ENCODE measurements at regions not wholly inside any gene's neighbourhood (a gene's known extent, or its start where the extent isn't known, plus 50 kb on each side); places are given as distances from the start of the nearest gene placed in this dataset.

- Histone ChIP-seq H3K36me3 (no peaks in the 10 kb centered on the region), H3K4me1 (no peaks in the 10 kb centered on the region), H4K20me1 (ENCODE audit: low read depth) (no peaks in the 10 kb centered on the region), H3K9me3 (ENCODE audit: low read depth) (no peaks in the 10 kb centered on the region), H3F3A (ENCODE audit: low read depth) (no peaks in the 10 kb centered on the region), H3K27ac (no peak overlapping the region), H3K4me3 (no peak overlapping the region), H2AFZ (replicated peaks) (no peak overlapping the region), H3K4me2 (no peak overlapping the region), H3K27me3 (no peaks in the 10 kb centered on the region), H3K9ac (no peak overlapping the region), H3K79me2 (ENCODE audit: low read depth) (no peaks in the 10 kb centered on the region)
- TF ChIP-seq, protein P1, sequence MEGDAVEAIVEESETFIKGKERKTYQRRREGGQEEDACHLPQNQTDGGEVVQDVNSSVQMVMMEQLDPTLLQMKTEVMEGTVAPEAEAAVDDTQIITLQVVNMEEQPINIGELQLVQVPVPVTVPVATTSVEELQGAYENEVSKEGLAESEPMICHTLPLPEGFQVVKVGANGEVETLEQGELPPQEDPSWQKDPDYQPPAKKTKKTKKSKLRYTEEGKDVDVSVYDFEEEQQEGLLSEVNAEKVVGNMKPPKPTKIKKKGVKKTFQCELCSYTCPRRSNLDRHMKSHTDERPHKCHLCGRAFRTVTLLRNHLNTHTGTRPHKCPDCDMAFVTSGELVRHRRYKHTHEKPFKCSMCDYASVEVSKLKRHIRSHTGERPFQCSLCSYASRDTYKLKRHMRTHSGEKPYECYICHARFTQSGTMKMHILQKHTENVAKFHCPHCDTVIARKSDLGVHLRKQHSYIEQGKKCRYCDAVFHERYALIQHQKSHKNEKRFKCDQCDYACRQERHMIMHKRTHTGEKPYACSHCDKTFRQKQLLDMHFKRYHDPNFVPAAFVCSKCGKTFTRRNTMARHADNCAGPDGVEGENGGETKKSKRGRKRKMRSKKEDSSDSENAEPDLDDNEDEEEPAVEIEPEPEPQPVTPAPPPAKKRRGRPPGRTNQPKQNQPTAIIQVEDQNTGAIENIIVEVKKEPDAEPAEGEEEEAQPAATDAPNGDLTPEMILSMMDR (IDR thresholded peaks at IDR 0.05), result no peak
- TF ChIP-seq EZH2 (IDR thresholded peaks at IDR 0.05), result no peak
- TF ChIP-seq EZH2phosphoT487 (IDR thresholded peaks at IDR 0.05), result no peak
- Mint-ChIP-seq H3K36me3 (no peaks in the 10 kb centered on the region), H3K27ac (no peak overlapping the region), H3K4me1 (no peaks in the 10 kb centered on the region), H3K27me3 (ENCODE audit: insufficient read depth, low read depth) (peaks cover 3% of the 10 kb centered on the region), H3K4me3 (no peak overlapping the region), H3K9me3 (peaks cover under 1% of the 10 kb centered on the region)
- DNase-seq (ENCODE audit: low spot score), result no peak
Measured at GRCh38 chr5:126309860-126310259, 113.3 kb upstream of the GRAMD2B start.

GRCh38 chr5:126311766-126312165 lies 111.4 kb upstream of the GRAMD2B start:
- TF ChIP-seq EZH2 (IDR thresholded peaks at IDR 0.05) (no peak), EZH2phosphoT487 (IDR thresholded peaks at IDR 0.05) (no peak)
- TF ChIP-seq, protein P1 (IDR thresholded peaks at IDR 0.05), result no peak
- H3F3A ChIP-seq (ENCODE audit: low read depth), result no peaks in the 10 kb centered on the region
- DNase-seq (ENCODE audit: low spot score), result no peak

DNA sequence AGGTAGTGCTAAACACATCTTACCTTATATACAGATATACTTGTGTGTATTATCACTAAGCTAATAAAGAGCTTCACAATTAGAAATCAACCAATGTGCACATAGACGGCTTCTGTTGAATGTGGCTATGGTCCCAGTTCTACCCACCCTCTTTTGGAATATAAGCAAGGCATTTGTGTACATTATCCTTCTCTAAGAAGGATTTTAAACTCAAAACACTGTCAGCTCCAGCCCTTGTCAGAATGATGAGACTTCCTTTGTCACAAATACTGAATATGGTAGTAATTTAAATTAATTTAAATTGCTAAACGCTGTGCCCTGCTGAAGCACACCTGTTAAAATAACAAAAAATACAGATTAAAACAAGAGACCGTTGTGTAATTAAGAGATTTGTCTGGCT lies 107.9 kb upstream of the GRAMD2B start:
- Histone ChIP-seq H3K4me1 (no peaks in the 10 kb centered on the region), H3K4me3 (no peak overlapping the region), H3K9me3 (ENCODE audit: low read depth) (no peaks in the 10 kb centered on the region), H4K20me1 (ENCODE audit: low read depth) (no peaks in the 10 kb centered on the region), H3K79me2 (ENCODE audit: low read depth) (no peaks in the 10 kb centered on the region), H3K27me3 (no peaks in the 10 kb centered on the region), H3K27ac (no peak overlapping the region), H3K4me2 (no peak overlapping the region), H3K36me3 (no peaks in the 10 kb centered on the region), H3F3A (ENCODE audit: low read depth) (no peaks in the 10 kb centered on the region), H2AFZ (replicated peaks) (no peak overlapping the region), H3K9ac (no peak overlapping the region)
- TF ChIP-seq, protein P1 (IDR thresholded peaks at IDR 0.05), result no peak
- TF ChIP-seq EZH2 (IDR thresholded peaks at IDR 0.05) (no peak), EZH2phosphoT487 (IDR thresholded peaks at IDR 0.05) (no peak)
- Mint-ChIP-seq H3K9me3 (no peaks in the 10 kb centered on the region), H3K36me3 (no peaks in the 10 kb centered on the region), H3K4me3 (no peak overlapping the region), H3K4me1 (no peaks in the 10 kb centered on the region), H3K27ac (no peak overlapping the region), H3K27me3 (ENCODE audit: insufficient read depth, low read depth) (peaks cover 3% of the 10 kb centered on the region)
- no peak for DNase-seq (ENCODE audit: low spot score)

More at GRCh38 chr5:126311766-126312165, 111.4 kb upstream of the GRAMD2B start:
- no peak overlapping the region for H3K27ac ChIP-seq
- H4K20me1 ChIP-seq (ENCODE audit: low read depth), result no peaks in the 10 kb centered on the region
- no peaks in the 10 kb centered on the region for H3K9me3 Mint-ChIP-seq
- H3K4me3 Mint-ChIP-seq, result no peak overlapping the region
- H3K79me2 ChIP-seq (ENCODE audit: low read depth), result no peaks in the 10 kb centered on the region
- H3K27me3 Mint-ChIP-seq (ENCODE audit: insufficient read depth, low read depth), result peaks cover 3% of the 10 kb centered on the region
- no peaks in the 10 kb centered on the region for H3K4me1 Mint-ChIP-seq
- no peaks in the 10 kb centered on the region for H3K36me3 Mint-ChIP-seq
- H3K4me2 ChIP-seq, result no peak overlapping the region
- no peaks in the 10 kb centered on the region for H3K4me1 ChIP-seq
- H3K36me3 ChIP-seq, result no peaks in the 10 kb centered on the region
- no peak overlapping the region for H2AFZ ChIP-seq (replicated peaks)
- H3K4me3 ChIP-seq, result no peak overlapping the region
- no peaks in the 10 kb centered on the region for H3K9me3 ChIP-seq (ENCODE audit: low read depth)
- H3K9ac ChIP-seq, result no peak overlapping the region
- H3K27me3 ChIP-seq, result no peaks in the 10 kb centered on the region
- no peak overlapping the region for H3K27ac Mint-ChIP-seq
